GM18867 (cell line): ENCODE measurements at regions not wholly inside any gene's neighbourhood (a gene's known extent, or its start where the extent isn't known, plus 50 kb on each side); places are given as distances from the start of the nearest gene placed in this dataset.
"Not testable (repeated sequence)": the region's sequence is repeated elsewhere in the genome, so short reads cannot be mapped to it uniquely, and the experiment has no call there.

Source experiments
- ATAC-seq: cut with Tn5 transposase; IDR thresholded peaks from one replicate; pipeline ENCODE4 v1.9.1; 2021; ENCODE audit warnings: mild to moderate bottlenecking, moderate library complexity; ENCODE audit not compliant: unreplicated experiment

GRCh38 chr13:76307142-76307541 is 579.1 kb downstream of the KCTD12 start:
- no peak for ATAC-seq

GRCh38 chr13:76300688-76301087 is 585.5 kb downstream of the KCTD12 start:
- ATAC-seq: no peak

- ATAC-seq: no peak
Observed at GRCh38 chr13:76297331-76297730, 588.9 kb downstream of the KCTD12 start.

GRCh38 chr13:76296751-76297150 is 589.5 kb downstream of the KCTD12 start:
- ATAC-seq: no peak

- not testable (repeated sequence) for ATAC-seq
Observed at GRCh38 chr13:76295020-76295419, 591.2 kb downstream of the KCTD12 start.

- no peak for ATAC-seq
Observed at GRCh38 chr13:76293751-76294150, 592.5 kb downstream of the KCTD12 start.

- no peak for ATAC-seq
Observed at GRCh38 chr13:76293346-76293745, 592.9 kb downstream of the KCTD12 start.

- ATAC-seq: no peak
Observed at GRCh38 chr13:76292726-76293125, 593.5 kb downstream of the KCTD12 start.

GRCh38 chr13:76292031-76292430 is 594.2 kb downstream of the KCTD12 start:
- no peak for ATAC-seq

GRCh38 chr13:76289558-76289957 is 596.6 kb downstream of the KCTD12 start:
- ATAC-seq: no peak

GRCh38 chr13:76286178-76286577 is 600.0 kb downstream of the KCTD12 start:
- no peak for ATAC-seq

GRCh38 chr13:76285463-76285862 is 600.7 kb downstream of the KCTD12 start:
- no peak for ATAC-seq

- ATAC-seq: not testable (repeated sequence)
Observed at GRCh38 chr13:76279766-76280165, 606.4 kb downstream of the KCTD12 start.

GRCh38 chr13:76271728-76272232 is 614.4 kb downstream of the KCTD12 start:
- ATAC-seq: no peak

GRCh38 chr13:76268307-76268706 is 617.9 kb downstream of the KCTD12 start:
- ATAC-seq: not testable (repeated sequence)

- no peak for ATAC-seq
Observed at GRCh38 chr13:76267216-76267615, 619.0 kb downstream of the KCTD12 start.

- no peak for ATAC-seq
Observed at GRCh38 chr13:76266561-76266960, 619.6 kb downstream of the KCTD12 start.

GRCh38 chr13:76250211-76250610 is 614.1 kb downstream of the LMO7 start:
- ATAC-seq: no peak

GRCh38 chr13:76245920-76246319 is 609.8 kb downstream of the LMO7 start:
- ATAC-seq: no peak

- no peak for ATAC-seq
Observed at GRCh38 chr13:76245211-76245610, 609.1 kb downstream of the LMO7 start.

- not testable (repeated sequence) for ATAC-seq
Observed at GRCh38 chr13:76243120-76243519, 607.0 kb downstream of the LMO7 start.

GRCh38 chr13:76239031-76239680 is 603.0 kb downstream of the LMO7 start:
- ATAC-seq: no peak
